ENCODE measurements at regions not wholly inside any gene's neighbourhood (a gene's known extent, or its start where the extent isn't known, plus 50 kb on each side); places are given as distances from the start of the nearest gene placed in this dataset.

GRCh38 chr16:86286991-86287663 is 223.2 kb upstream of the FOXF1 start:
- Mint-ChIP-seq H3K9me3 (ENCODE audit: low read depth) (no peaks in the 10 kb centered on the region), H3K27me3 (peaks cover 61% of the 10 kb centered on the region), H3K4me1 (no peaks in the 10 kb centered on the region), H3K36me3 (ENCODE audit: low read depth) (no peaks in the 10 kb centered on the region), H3K4me3 (no peak overlapping the region), H3K27ac (no peak overlapping the region)
- intact Hi-C loops (cut with DNase I, micrococcal nuclease), result loop anchor here (5.0 kb wide), 2 partner anchors 210 to 220 kb away; no protein-coding TSS in a partner anchor
- DNase-seq (no peak), ATAC-seq (no peak)
- ChIA-PET CTCF (interaction anchor here (0.8 kb wide), 1 partner anchor 219 kb away, joined by 4 read pairs; no protein-coding TSS in a partner anchor), POLR2A (no interaction called here)

GRCh38 chr16:86287664-86288201 is 222.6 kb upstream of the FOXF1 start:
- H3K27me3 Mint-ChIP-seq, result peaks cover 64% of the 10 kb centered on the region
- no peak for ATAC-seq
- intact Hi-C loops (cut with DNase I, micrococcal nuclease), result loop anchor here (5.0 kb wide), 2 partner anchors 210 to 220 kb away; no protein-coding TSS in a partner anchor
- H3K9me3 Mint-ChIP-seq (ENCODE audit: low read depth), result no peaks in the 10 kb centered on the region
- H3K27ac Mint-ChIP-seq, result no peak overlapping the region
- POLR2A ChIA-PET, result no interaction called here
- CTCF ChIA-PET, result no interaction called here
- no peak for DNase-seq
- no peak overlapping the region for H3K4me3 Mint-ChIP-seq
- no peaks in the 10 kb centered on the region for H3K4me1 Mint-ChIP-seq
- no peaks in the 10 kb centered on the region for H3K36me3 Mint-ChIP-seq (ENCODE audit: low read depth)

- ChIA-PET CTCF (no interaction called here), POLR2A (no interaction called here)
- H3K27ac Mint-ChIP-seq, result no peak overlapping the region
- intact Hi-C loops (cut with DNase I, micrococcal nuclease), result loop anchor here (5.0 kb wide), 2 partner anchors 208 to 218 kb away; no protein-coding TSS in a partner anchor
- H3K4me1 Mint-ChIP-seq, result no peaks in the 10 kb centered on the region
- DNase-seq (no peak), ATAC-seq (no peak)
- no peaks in the 10 kb centered on the region for H3K36me3 Mint-ChIP-seq (ENCODE audit: low read depth)
- no peak overlapping the region for H3K4me3 Mint-ChIP-seq
- no peaks in the 10 kb centered on the region for H3K9me3 Mint-ChIP-seq (ENCODE audit: low read depth)
- H3K27me3 Mint-ChIP-seq, result peaks cover 66% of the 10 kb centered on the region
Observed at GRCh38 chr16:86288716-86289294, 221.5 kb upstream of the FOXF1 start.

- no peak overlapping the region for H3K4me3 Mint-ChIP-seq
- H3K4me1 Mint-ChIP-seq, result no peaks in the 10 kb centered on the region
- no peak for ATAC-seq
- no peaks in the 10 kb centered on the region for H3K36me3 Mint-ChIP-seq (ENCODE audit: low read depth)
- ChIA-PET CTCF (no interaction called here), POLR2A (no interaction called here)
- DNase-seq, result no peak
- H3K27ac Mint-ChIP-seq, result no peak overlapping the region
- intact Hi-C loops (cut with DNase I, micrococcal nuclease), result loop anchor here (5.0 kb wide), 2 partner anchors 208 to 218 kb away; no protein-coding TSS in a partner anchor
- no peaks in the 10 kb centered on the region for H3K9me3 Mint-ChIP-seq (ENCODE audit: low read depth)
- peaks cover 69% of the 10 kb centered on the region for H3K27me3 Mint-ChIP-seq
Observed at GRCh38 chr16:86289304-86289703, 221.0 kb upstream of the FOXF1 start.

GRCh38 chr16:86289907-86290306 is 220.4 kb upstream of the FOXF1 start:
- no peaks in the 10 kb centered on the region for H3K4me1 Mint-ChIP-seq
- no peak for ATAC-seq
- no peaks in the 10 kb centered on the region for H3K36me3 Mint-ChIP-seq (ENCODE audit: low read depth)
- H3K27me3 Mint-ChIP-seq, result peaks cover 70% of the 10 kb centered on the region
- no peak for DNase-seq
- H3K4me3 Mint-ChIP-seq, result no peak overlapping the region
- POLR2A ChIA-PET, result no interaction called here
- CTCF ChIA-PET, result no interaction called here
- no peaks in the 10 kb centered on the region for H3K9me3 Mint-ChIP-seq (ENCODE audit: low read depth)
- H3K27ac Mint-ChIP-seq, result no peak overlapping the region
- intact Hi-C loops (cut with DNase I, micrococcal nuclease), result loop anchor here (5.0 kb wide), 2 partner anchors 207 to 217 kb away; no protein-coding TSS in a partner anchor

GRCh38 chr16:86291491-86291890 is 218.8 kb upstream of the FOXF1 start:
- Mint-ChIP-seq H3K27ac (no peak overlapping the region), H3K9me3 (ENCODE audit: low read depth) (no peaks in the 10 kb centered on the region), H3K27me3 (peaks cover 66% of the 10 kb centered on the region), H3K4me3 (no peak overlapping the region), H3K36me3 (ENCODE audit: low read depth) (no peaks in the 10 kb centered on the region), H3K4me1 (no peaks in the 10 kb centered on the region)
- ChIA-PET POLR2A (no interaction called here), CTCF (interaction anchor here (0.8 kb wide), 1 partner anchor 478 kb away, joined by 4 read pairs; no protein-coding TSS in a partner anchor)
- intact Hi-C loops (cut with DNase I, micrococcal nuclease), result no loop called here
- DNase-seq (no peak), ATAC-seq (no peak)

GRCh38 chr16:86292171-86292775 is 218.1 kb upstream of the FOXF1 start:
- H3K27ac Mint-ChIP-seq, result no peak overlapping the region
- no peaks in the 10 kb centered on the region for H3K4me1 Mint-ChIP-seq
- DNase-seq (no peak), ATAC-seq (no peak)
- no peaks in the 10 kb centered on the region for H3K36me3 Mint-ChIP-seq (ENCODE audit: low read depth)
- ChIA-PET POLR2A (no interaction called here), CTCF (interaction anchor here (1.0 kb wide), 1 partner anchor 50 kb away, joined by 3 read pairs; no protein-coding TSS in a partner anchor)
- H3K27me3 Mint-ChIP-seq, result peaks cover 65% of the 10 kb centered on the region
- no peak overlapping the region for H3K4me3 Mint-ChIP-seq
- intact Hi-C loops (cut with DNase I, micrococcal nuclease), result no loop called here
- no peaks in the 10 kb centered on the region for H3K9me3 Mint-ChIP-seq (ENCODE audit: low read depth)

GRCh38 chr16:86292942-86293341 is 217.4 kb upstream of the FOXF1 start:
- no peak for ATAC-seq
- Mint-ChIP-seq H3K27me3 (peaks cover 60% of the 10 kb centered on the region), H3K27ac (no peak overlapping the region), H3K4me3 (no peak overlapping the region), H3K4me1 (no peaks in the 10 kb centered on the region), H3K9me3 (ENCODE audit: low read depth) (no peaks in the 10 kb centered on the region), H3K36me3 (ENCODE audit: low read depth) (no peaks in the 10 kb centered on the region)
- DNase-seq, result no peak
- ChIA-PET CTCF (interaction anchor here (0.6 to 1.0 kb wide), 2 partner anchors 50 to 94 kb away, joined by 3 to 4 read pairs; no protein-coding TSS in a partner anchor), POLR2A (no interaction called here)
- intact Hi-C loops (cut with DNase I, micrococcal nuclease), result no loop called here

GRCh38 chr16:86293906-86294305 is 216.4 kb upstream of the FOXF1 start:
- intact Hi-C loops (cut with DNase I, micrococcal nuclease), result no loop called here
- Mint-ChIP-seq H3K27ac (no peak overlapping the region), H3K9me3 (ENCODE audit: low read depth) (no peaks in the 10 kb centered on the region), H3K27me3 (peaks cover 59% of the 10 kb centered on the region), H3K36me3 (ENCODE audit: low read depth) (no peaks in the 10 kb centered on the region), H3K4me1 (no peaks in the 10 kb centered on the region), H3K4me3 (no peak overlapping the region)
- ATAC-seq, result no peak
- ChIA-PET POLR2A (no interaction called here), CTCF (no interaction called here)
- DNase-seq, result no peak

GRCh38 chr16:86294535-86295196 is 215.7 kb upstream of the FOXF1 start:
- Mint-ChIP-seq H3K4me3 (no peak overlapping the region), H3K4me1 (no peaks in the 10 kb centered on the region), H3K27ac (no peak overlapping the region), H3K9me3 (ENCODE audit: low read depth) (no peaks in the 10 kb centered on the region), H3K36me3 (ENCODE audit: low read depth) (no peaks in the 10 kb centered on the region), H3K27me3 (peaks cover 56% of the 10 kb centered on the region)
- intact Hi-C loops (cut with DNase I, micrococcal nuclease), result no loop called here
- ATAC-seq (no peak), DNase-seq (no peak)
- CTCF ChIA-PET, result no interaction called here
- POLR2A ChIA-PET, result no interaction called here

GRCh38 chr16:86296256-86296655 is 214.1 kb upstream of the FOXF1 start:
- H3K27ac Mint-ChIP-seq, result no peak overlapping the region
- CTCF ChIA-PET, result no interaction called here
- intact Hi-C loops (cut with DNase I, micrococcal nuclease), result no loop called here

More at GRCh38 chr16:86296256-86296655, 214.1 kb upstream of the FOXF1 start:
- Mint-ChIP-seq H3K4me3 (no peak overlapping the region), H3K9me3 (ENCODE audit: low read depth) (no peaks in the 10 kb centered on the region), H3K4me1 (no peaks in the 10 kb centered on the region), H3K27me3 (peaks cover 51% of the 10 kb centered on the region), H3K36me3 (ENCODE audit: low read depth) (no peaks in the 10 kb centered on the region)
- no peak for DNase-seq
- POLR2A ChIA-PET, result no interaction called here
- no peak for ATAC-seq

All from activated CD4-positive, alpha-beta T cell treated with anti-CD3 and anti-CD28 coated beads for 36 hours (primary cell).